DOHH2 (cell line): ENCODE measurements at regions not wholly inside any gene's neighbourhood (a gene's known extent, or its start where the extent isn't known, plus 50 kb on each side); places are given as distances from the start of the nearest gene placed in this dataset.

Source experiments
- CTCF ChIP-seq: fragments of 200-600 bp; sonication (generic); IDR thresholded peaks from one replicate; pipeline ENCODE4 v1.5.1; 2014; ENCODE audit warnings: antibody characterized with exemption, mild to moderate bottlenecking, low read depth, low read length; ENCODE audit not compliant: poor library complexity, severe bottlenecking
- EZH2phosphoT487 ChIP-seq: fragments of 200-600 bp; sonication (generic); IDR thresholded peaks from 2 replicates; pipeline ENCODE4 v1.6.1; 2017; ENCODE audit warnings: borderline replicate concordance, mild to moderate bottlenecking, antibody characterized with exemption, low read length, moderate library complexity, mixed read lengths

GRCh38 chr11:105202422-105202821, 62.9 kb upstream of the CARD18 start:
- TF ChIP-seq CTCF (no peak), EZH2phosphoT487 (no peak)
